Vagina (tissue), 2 donors: ENCODE measurements at regions not wholly inside any gene's neighbourhood (a gene's known extent, or its start where the extent isn't known, plus 50 kb on each side); places are given as distances from the start of the nearest gene placed in this dataset.
"Not testable (repeated sequence)": the region's sequence is repeated elsewhere in the genome, so short reads cannot be mapped to it uniquely, and the experiment has no call there.

Source experiments
- POLR2A ChIP-seq, 2 donors: fragments of 450-650 bp; IDR thresholded peaks; one replicate each; pipeline ENCODE4 v1.6.1; 2017; ENCODE audit warnings: antibody characterized with exemption in 2 of 2, mild to moderate bottlenecking in 2 of 2, moderate library complexity in 2 of 2
- TF ChIP-seq, protein P1 (sequence below), 3 experiments: fragments of 450-650 bp in 2 of 3; fragments of 200-600 bp in 1 of 3; sonication (generic) in 1 of 3; IDR thresholded peaks; one replicate each; pipeline ENCODE4 v1.5.1; 2017 to 2019; ENCODE audit warnings: antibody characterized with exemption in 3 of 3, mild to moderate bottlenecking in 2 of 3, moderate library complexity in 2 of 3

DNA sequence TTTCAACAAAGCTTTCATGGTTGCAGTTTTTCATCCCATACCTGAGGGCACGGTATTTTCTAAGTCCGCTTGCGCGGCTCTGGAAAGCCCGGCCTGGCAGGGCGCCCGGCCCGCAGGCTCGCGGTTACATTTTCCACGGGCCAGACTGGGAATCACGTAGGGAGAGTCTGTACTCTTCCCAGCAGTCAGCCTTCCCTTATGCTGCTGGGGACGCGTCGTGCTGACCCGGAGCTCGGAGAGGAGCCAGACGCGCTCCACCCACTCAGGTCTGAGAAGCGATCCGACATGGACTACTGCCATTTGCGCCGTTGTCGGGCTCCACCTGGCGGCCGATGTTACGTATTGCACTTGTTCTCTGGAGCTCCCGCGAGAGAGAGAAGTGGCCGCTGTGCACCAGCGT, 435.9 kb downstream of the SPATA31A1 start:
- not testable (repeated sequence) for TF ChIP-seq POLR2A (IDR thresholded peaks at IDR 0.05)
- TF ChIP-seq, protein P1, sequence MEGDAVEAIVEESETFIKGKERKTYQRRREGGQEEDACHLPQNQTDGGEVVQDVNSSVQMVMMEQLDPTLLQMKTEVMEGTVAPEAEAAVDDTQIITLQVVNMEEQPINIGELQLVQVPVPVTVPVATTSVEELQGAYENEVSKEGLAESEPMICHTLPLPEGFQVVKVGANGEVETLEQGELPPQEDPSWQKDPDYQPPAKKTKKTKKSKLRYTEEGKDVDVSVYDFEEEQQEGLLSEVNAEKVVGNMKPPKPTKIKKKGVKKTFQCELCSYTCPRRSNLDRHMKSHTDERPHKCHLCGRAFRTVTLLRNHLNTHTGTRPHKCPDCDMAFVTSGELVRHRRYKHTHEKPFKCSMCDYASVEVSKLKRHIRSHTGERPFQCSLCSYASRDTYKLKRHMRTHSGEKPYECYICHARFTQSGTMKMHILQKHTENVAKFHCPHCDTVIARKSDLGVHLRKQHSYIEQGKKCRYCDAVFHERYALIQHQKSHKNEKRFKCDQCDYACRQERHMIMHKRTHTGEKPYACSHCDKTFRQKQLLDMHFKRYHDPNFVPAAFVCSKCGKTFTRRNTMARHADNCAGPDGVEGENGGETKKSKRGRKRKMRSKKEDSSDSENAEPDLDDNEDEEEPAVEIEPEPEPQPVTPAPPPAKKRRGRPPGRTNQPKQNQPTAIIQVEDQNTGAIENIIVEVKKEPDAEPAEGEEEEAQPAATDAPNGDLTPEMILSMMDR (IDR thresholded peaks at IDR 0.05): not testable (repeated sequence)
